ENCODE measurements at regions not wholly inside any gene's neighbourhood (a gene's known extent, or its start where the extent isn't known, plus 50 kb on each side); places are given as distances from the start of the nearest gene placed in this dataset.

DNA sequence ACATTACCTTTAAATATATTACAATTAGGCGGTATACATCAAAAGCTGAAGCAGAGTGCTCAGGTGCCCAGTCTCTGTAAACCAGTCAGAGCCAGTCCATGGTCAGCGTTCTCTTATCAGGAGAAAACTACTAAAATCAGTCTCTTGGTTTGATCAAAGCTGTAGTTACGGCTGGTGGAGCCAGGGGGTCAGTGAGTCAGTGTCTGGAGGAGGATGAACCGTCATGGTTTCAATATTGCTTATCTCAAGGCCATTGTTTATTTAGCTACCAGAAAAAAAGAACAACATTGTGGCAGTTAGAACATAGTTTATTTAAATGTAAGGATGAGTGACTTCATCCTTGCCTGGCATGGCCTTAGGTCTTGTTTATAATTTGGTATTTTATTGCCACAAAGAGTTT, 71.3 kb upstream of the NYAP2 start:
- H3K4me2 ChIP-seq (ENCODE audit: control insufficient read depth, insufficient read depth) = no peak overlapping the region
- H2AFZ ChIP-seq (ENCODE audit: control insufficient read depth, low read depth, low read length) = no peak overlapping the region
- H4K20me1 ChIP-seq (ENCODE audit: control insufficient read depth, insufficient read depth) = no peaks in the 10 kb centered on the region
- H3K27ac ChIP-seq (ENCODE audit: control insufficient read depth, insufficient read depth) = no peak overlapping the region
- TF ChIP-seq STAT3 (IDR thresholded peaks at IDR 0.05; ENCODE audit: low read depth, low read length) (no peak), RB1 (IDR thresholded peaks at IDR 0.05; ENCODE audit: borderline replicate concordance) (no peak), ATF7 (IDR thresholded peaks at IDR 0.05; ENCODE audit: low read depth) (no peak), MTA2 (IDR thresholded peaks at IDR 0.05; ENCODE audit: low read depth) (no peak)
- TF ChIP-seq, protein P1, sequence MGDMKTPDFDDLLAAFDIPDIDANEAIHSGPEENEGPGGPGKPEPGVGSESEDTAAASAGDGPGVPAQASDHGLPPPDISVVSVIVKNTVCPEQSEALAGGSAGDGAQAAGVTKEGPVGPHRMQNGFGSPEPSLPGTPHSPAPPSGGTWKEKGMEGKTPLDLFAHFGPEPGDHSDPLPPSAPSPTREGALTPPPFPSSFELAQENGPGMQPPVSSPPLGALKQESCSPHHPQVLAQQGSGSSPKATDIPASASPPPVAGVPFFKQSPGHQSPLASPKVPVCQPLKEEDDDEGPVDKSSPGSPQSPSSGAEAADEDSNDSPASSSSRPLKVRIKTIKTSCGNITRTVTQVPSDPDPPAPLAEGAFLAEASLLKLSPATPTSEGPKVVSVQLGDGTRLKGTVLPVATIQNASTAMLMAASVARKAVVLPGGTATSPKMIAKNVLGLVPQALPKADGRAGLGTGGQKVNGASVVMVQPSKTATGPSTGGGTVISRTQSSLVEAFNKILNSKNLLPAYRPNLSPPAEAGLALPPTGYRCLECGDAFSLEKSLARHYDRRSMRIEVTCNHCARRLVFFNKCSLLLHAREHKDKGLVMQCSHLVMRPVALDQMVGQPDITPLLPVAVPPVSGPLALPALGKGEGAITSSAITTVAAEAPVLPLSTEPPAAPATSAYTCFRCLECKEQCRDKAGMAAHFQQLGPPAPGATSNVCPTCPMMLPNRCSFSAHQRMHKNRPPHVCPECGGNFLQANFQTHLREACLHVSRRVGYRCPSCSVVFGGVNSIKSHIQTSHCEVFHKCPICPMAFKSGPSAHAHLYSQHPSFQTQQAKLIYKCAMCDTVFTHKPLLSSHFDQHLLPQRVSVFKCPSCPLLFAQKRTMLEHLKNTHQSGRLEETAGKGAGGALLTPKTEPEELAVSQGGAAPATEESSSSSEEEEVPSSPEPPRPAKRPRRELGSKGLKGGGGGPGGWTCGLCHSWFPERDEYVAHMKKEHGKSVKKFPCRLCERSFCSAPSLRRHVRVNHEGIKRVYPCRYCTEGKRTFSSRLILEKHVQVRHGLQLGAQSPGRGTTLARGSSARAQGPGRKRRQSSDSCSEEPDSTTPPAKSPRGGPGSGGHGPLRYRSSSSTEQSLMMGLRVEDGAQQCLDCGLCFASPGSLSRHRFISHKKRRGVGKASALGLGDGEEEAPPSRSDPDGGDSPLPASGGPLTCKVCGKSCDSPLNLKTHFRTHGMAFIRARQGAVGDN (IDR thresholded peaks at IDR 0.05) = no peak
- no peak for FAIRE-seq
- no peaks in the 10 kb centered on the region for H3K79me2 ChIP-seq (ENCODE audit: control insufficient read depth, insufficient read depth, low read length)
- H3K27me3 ChIP-seq (replicated peaks in 1 of 2; ENCODE audit: control insufficient read depth in 2 of 2, insufficient read depth in 2 of 2, low read length in 1 of 2) = no peaks in the 10 kb centered on the region
- no TSS peak for BruUV-seq (replicated peaks)
- in situ Hi-C loops (cut with MboI) = no loop called here
- POLR2A ChIA-PET = no interaction called here
- intact Hi-C loops (cut with micrococcal nuclease; ENCODE audit: unreplicated experiment) = no loop called here
- no peak for DNase-seq (ENCODE audit: low read depth, low spot score)
- SMC1A ChIA-PET (ENCODE audit: uncharacterized antibody, unreplicated experiment) = interaction anchor here (1.8 kb wide), 1 partner anchor 9 kb away, joined by 4 read pairs; no protein-coding TSS in a partner anchor
- whole genome bisulfite sequencing (ENCODE audit: insufficient coverage, insufficient replicate concordance, low lambda C conversion rate, missing lambda C conversion rate) = 2% methylated on average over 4 of the region's 4 CpGs
- no peaks in the 10 kb centered on the region for H3K36me3 ChIP-seq (ENCODE audit: control insufficient read depth in 2 of 2, insufficient read depth in 2 of 2, low read length in 1 of 2)
- H3K9ac ChIP-seq (ENCODE audit: control insufficient read depth, insufficient read depth, low read length) = no peak overlapping the region
- no peaks in the 10 kb centered on the region for H3K9me3 ChIP-seq (replicated peaks; ENCODE audit: control insufficient read depth, insufficient read depth, low read length)
- no peak overlapping the region for H3K4me3 ChIP-seq
- RAD21 ChIA-PET (ENCODE audit: unreplicated experiment) = no interaction called here
- ATAC-seq = peak; percentile 70
- CTCF ChIA-PET = interaction anchor here (1.1 kb wide), 1 partner anchor 45 kb away, joined by 4 read pairs; no protein-coding TSS in a partner anchor
- H3K4me1 ChIP-seq (ENCODE audit: control insufficient read depth, insufficient read depth, low read length) = no peaks in the 10 kb centered on the region
